ENCODE measurements at regions not wholly inside any gene's neighbourhood (a gene's known extent, or its start where the extent isn't known, plus 50 kb on each side); places are given as distances from the start of the nearest gene placed in this dataset.

DNA sequence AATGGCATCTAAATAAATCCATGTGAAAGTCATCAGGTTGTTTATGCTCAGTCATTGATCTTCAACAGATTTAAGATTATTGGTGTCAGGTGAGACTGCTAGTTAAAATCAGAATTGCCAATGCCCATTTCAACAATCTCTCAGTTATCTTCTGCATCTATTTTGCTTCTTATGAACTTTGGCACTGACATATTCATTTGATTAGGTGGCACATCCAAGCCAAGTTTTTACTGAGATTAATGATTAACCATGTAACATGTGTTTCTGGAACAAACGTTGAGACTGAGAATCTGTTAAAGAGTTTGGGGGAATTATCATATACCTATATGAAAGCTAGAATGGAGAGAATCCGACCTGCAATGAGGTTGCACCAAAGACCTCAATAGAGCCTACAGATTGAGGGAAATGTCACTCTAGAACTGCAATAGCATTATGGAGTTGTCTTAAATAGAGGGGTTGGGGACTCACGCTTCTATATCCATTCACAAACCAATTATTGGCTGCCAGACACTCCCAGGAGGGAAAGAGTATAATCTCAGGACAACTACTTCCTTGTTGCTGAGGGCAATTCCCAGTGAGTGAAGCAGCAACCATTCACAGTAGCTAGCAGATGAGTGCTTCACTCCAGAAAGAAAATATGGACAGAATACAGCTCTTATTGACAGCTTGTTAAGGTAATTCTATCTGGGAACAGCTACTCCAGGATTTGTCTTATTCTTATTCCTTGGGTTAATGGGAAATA lies 891.3 kb downstream of the SQOR start:
- TF ChIP-seq EP300 (IDR thresholded peaks at IDR 0.05; ENCODE audit: borderline replicate concordance in 1 of 2, control insufficient read depth in 1 of 2, low read depth in 2 of 2, low read length in 2 of 2) (no peak), POLR2A (IDR thresholded peaks at IDR 0.05; ENCODE audit: low read depth, low read length) (no peak), HCFC1 (IDR thresholded peaks at IDR 0.05; ENCODE audit: low read length) (no peak), ZSCAN29 (IDR thresholded peaks at IDR 0.05) (no peak), RFX5 (IDR thresholded peaks at IDR 0.05; ENCODE audit: low read depth, low read length) (no peak)
- TF ChIP-seq, protein P1, sequence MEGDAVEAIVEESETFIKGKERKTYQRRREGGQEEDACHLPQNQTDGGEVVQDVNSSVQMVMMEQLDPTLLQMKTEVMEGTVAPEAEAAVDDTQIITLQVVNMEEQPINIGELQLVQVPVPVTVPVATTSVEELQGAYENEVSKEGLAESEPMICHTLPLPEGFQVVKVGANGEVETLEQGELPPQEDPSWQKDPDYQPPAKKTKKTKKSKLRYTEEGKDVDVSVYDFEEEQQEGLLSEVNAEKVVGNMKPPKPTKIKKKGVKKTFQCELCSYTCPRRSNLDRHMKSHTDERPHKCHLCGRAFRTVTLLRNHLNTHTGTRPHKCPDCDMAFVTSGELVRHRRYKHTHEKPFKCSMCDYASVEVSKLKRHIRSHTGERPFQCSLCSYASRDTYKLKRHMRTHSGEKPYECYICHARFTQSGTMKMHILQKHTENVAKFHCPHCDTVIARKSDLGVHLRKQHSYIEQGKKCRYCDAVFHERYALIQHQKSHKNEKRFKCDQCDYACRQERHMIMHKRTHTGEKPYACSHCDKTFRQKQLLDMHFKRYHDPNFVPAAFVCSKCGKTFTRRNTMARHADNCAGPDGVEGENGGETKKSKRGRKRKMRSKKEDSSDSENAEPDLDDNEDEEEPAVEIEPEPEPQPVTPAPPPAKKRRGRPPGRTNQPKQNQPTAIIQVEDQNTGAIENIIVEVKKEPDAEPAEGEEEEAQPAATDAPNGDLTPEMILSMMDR (IDR thresholded peaks at IDR 0.05 in 2 of 3, conservative IDR thresholded peaks at IDR 0.05 in 1 of 3; ENCODE audit: control insufficient read depth in 2 of 3, extremely low read depth in 1 of 3, insufficient read depth in 1 of 3, low read depth in 3 of 3, low read length in 3 of 3), result no peak
- TF ChIP-seq, protein P2, sequence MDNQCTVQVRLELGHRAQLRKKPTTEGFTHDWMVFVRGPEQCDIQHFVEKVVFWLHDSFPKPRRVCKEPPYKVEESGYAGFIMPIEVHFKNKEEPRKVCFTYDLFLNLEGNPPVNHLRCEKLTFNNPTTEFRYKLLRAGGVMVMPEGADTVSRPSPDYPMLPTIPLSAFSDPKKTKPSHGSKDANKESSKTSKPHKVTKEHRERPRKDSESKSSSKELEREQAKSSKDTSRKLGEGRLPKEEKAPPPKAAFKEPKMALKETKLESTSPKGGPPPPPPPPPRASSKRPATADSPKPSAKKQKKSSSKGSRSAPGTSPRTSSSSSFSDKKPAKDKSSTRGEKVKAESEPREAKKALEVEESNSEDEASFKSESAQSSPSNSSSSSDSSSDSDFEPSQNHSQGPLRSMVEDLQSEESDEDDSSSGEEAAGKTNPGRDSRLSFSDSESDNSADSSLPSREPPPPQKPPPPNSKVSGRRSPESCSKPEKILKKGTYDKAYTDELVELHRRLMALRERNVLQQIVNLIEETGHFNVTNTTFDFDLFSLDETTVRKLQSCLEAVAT (IDR thresholded peaks at IDR 0.05), result no peak

Data from GM12878 (cell line).